ENCODE measurements at regions not wholly inside any gene's neighbourhood (a gene's known extent, or its start where the extent isn't known, plus 50 kb on each side); places are given as distances from the start of the nearest gene placed in this dataset.

- DNase-seq (ENCODE audit: low spot score), result no peak
Measured at GRCh38 chr20:40320517-40321011, 368.5 kb downstream of the MAFB start.

- DNase-seq (ENCODE audit: low spot score), result no peak
Measured at GRCh38 chr20:40319741-40320516, 369.1 kb downstream of the MAFB start.

DNA sequence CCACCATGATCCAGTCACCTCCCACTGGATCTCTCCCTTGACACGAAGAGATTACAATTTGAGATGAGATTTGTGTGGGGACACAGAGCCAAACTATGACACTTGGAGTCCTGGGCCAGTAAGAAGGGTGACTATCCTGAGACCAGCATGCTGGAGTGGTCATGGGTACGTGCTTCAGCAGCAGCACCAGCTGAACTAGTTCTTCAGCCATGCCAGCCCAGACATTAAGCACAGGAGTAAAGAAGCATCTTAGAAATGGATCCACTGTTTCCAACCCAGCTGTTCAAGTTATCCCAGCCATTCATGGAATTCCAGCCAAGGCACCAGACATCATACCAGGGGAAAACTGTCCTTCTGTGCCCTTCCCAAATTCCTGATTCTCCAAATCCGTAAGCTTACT, 370.0 kb downstream of the MAFB start:
- DNase-seq (ENCODE audit: low spot score), result no peak

GRCh38 chr20:40317156-40317790, 371.8 kb downstream of the MAFB start:
- DNase-seq (ENCODE audit: low spot score), result no peak

DNA sequence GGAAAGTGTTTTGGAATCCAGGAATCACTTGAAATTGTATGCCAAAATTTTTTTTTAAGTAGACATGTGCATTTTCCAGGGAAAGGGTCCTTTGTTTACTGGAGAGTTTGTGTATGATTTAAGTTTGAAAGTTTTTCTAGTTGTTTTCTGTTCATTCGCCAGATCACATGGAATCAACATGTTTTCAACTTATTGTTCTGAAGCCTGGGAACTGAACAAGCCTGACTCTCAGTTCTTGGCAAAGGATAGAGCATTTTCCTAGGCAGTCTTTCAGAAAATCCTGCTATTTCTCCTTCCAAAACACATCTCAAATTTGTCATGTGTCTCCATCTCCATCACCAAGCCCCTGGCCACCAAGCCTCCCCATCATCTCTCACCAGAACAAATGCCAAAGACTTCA, 374.8 kb downstream of the MAFB start:
- DNase-seq (ENCODE audit: low spot score), result no peak

DNA sequence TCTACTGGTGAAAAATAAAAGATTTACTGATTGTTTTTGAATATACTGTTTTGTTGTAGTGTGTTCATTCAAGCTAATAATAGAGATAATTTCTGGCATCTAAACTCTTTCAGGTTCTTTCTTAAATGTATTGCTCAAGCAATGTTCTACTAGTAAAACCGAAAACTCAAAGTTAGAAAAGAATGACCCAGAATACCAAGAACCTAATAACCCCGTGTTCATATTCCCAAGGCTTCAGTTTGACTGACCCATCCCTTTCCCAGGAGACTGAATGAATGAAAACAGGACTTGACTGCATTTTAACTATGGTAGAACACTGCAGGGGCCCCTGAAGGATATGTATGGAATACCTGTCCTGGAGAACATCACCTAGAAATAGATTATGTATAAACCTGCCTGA, 375.3 kb downstream of the MAFB start:
- DNase-seq (ENCODE audit: low spot score), result no peak

- DNase-seq (ENCODE audit: low spot score), result no peak
Measured at GRCh38 chr20:40309731-40310130, 379.3 kb downstream of the MAFB start.

- no peak for DNase-seq (ENCODE audit: low spot score)
Measured at GRCh38 chr20:40307997-40308396, 381.0 kb downstream of the MAFB start.

- DNase-seq (ENCODE audit: low spot score), result no peak
Measured at GRCh38 chr20:40307268-40307667, 381.8 kb downstream of the MAFB start.

DNA sequence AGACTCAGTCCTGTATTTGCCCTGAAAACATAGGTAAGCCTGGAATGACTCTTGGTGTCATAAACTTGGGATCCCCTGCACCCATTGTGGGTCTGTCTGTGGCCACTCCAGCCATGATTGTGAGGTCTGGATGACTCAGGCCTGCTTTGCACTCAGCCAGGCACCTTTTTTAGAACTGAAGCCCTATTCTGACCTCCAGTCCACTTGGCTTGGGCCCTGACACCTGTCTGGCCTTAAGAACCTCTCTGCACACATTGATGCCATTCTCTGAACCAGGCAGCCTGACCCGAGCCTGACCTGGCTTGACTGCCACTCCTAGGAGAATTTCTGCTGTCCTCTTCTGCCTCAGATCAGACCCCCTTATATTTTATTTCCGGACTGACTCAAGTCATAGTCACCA, 383.7 kb downstream of the MAFB start:
- no peak for DNase-seq (ENCODE audit: low spot score)

DNA sequence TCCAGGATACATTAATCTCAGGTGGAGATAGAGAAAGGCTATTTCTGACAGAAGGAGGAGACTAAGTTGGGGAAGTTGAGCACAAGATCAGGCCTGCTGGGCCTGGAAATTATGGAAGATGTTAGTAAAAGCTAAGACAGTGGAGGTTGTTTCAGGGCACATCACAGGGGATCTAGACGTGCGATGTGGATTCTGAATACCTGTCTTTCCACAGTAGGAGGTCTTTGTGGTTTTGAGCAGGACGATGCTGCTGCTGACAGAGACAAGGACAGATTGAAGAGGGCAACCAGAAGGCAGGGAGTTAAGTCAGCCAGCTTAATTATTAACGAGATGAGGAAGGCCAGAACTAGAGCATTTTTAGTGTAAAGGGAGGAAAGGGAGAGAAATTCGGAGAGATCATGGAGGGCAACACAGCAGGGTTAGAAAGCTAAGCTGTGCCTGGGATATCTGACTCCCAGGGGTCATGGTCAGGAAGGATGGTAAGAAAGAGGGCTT, 384.9 kb downstream of the MAFB start:
- DNase-seq (ENCODE audit: low spot score), result no peak

DNA sequence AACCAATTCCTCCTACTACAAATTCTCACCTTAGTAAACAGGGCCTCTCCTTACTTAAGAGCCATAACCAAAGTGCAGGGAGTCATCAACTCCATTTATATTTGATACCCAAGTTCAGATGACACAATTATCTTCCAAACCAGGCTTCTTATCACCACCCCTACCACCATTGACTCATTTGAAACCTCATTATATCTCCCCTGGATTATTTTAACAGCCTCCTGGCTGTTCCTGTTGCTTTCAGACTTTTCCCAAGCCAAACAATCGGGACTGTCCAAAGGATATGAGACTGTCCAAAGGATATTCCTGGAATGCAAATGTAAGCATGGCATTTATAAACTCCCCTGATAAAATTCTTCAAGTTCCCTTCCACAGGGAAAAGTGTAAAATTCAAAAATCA, 394.3 kb downstream of the MAFB start:
- DNase-seq (ENCODE audit: low spot score), result no peak

- DNase-seq (ENCODE audit: low spot score), result no peak
Measured at GRCh38 chr20:40294175-40294574, 394.9 kb downstream of the MAFB start.

- DNase-seq (ENCODE audit: low spot score), result no peak
Measured at GRCh38 chr20:40293740-40294139, 395.3 kb downstream of the MAFB start.

- DNase-seq (ENCODE audit: low spot score), result no peak
Measured at GRCh38 chr20:40291493-40292135, 397.4 kb downstream of the MAFB start.

DNA sequence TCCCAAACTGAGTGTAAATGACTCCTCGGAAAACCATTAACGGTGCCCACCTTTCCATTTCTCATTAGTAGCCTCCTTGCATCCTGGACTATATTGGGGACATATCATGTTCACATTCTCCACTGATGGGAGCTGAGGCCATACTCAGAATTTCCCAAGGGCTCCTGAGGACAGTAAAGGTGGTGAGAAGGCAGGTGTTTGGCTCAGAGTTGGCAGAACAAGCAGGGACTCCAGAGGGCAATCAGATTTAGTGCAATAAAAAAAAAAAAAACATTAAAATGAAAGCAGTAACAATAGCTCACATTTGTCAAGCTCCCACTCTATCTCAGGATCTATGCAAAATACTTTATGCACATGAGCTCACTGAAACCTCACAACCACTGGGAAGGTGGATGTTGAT, 401.4 kb downstream of the MAFB start:
- DNase-seq (ENCODE audit: low spot score), result no peak

- no peak for DNase-seq (ENCODE audit: low spot score)
Measured at GRCh38 chr20:40286975-40287531, 402.0 kb downstream of the MAFB start.

DNA sequence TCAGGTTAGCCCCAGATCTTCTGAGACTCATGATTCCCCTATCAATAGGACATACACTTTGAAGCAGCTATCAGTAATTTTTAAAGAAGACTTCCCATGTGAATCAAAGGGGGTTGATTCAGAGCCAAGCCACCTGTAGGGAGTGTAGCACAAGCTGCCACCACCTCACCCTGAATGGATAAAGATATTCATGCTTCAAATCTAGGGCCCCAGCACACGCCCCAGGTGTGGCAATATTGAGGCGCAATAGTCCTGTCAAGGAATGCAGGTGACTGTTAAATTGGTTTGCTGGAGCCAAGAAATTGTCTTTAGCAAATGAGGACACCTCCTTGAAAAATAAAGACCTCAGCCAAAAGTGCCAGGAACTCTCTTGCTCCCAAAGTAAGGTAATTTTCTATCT, 404.4 kb downstream of the MAFB start:
- DNase-seq (ENCODE audit: low spot score), result no peak

DNA sequence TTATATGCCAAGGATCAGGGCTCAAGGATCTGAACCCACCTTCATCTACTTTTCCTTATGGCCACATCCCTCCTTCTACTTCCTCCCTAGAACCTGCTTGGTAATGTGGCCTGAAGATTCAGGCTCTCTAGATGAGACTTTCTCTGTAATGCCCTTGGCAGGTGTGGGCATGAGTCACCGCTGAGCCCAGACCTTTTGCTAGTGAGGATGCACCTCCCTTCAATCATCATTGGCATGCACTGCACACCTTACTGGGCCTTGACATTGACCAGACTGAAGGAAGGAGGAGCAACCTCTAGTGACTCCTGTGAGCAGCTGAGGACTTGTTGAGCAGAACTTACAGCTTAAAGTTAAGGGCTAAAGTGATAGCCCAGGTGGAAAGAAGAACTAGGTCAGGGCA, 405.3 kb downstream of the MAFB start:
- no peak for DNase-seq (ENCODE audit: low spot score)

GRCh38 chr20:40282941-40283340, 406.1 kb downstream of the MAFB start:
- DNase-seq (ENCODE audit: low spot score), result no peak

DNA sequence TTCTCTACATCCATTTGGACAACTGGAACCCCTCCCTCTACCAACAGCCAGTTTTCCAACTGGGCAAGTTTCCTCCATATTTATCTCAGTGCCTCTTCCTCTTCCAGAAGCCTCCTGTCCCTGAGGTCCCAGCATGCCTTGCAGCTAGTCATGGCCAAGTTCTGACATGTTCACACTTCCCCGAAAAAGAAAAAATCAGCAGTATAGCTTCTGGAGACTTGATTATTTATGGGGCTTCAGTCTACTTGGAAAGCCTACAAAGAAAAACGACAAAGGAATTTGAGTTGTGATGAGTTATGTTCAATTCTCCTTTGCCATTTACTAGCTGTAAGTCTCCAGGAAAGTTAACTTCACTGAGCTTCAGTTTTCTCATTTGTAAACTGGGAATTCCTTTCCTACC, 406.5 kb downstream of the MAFB start:
- DNase-seq (ENCODE audit: low spot score), result no peak

- no peak for DNase-seq (ENCODE audit: low spot score)
Measured at GRCh38 chr20:40280616-40281015, 408.4 kb downstream of the MAFB start.

GRCh38 chr20:40279390-40279789, 409.6 kb downstream of the MAFB start:
- no peak for DNase-seq (ENCODE audit: low spot score)
